Esophagus (tissue), 2 donors: ENCODE measurements at regions not wholly inside any gene's neighbourhood (a gene's known extent, or its start where the extent isn't known, plus 50 kb on each side); places are given as distances from the start of the nearest gene placed in this dataset.

ENCODE experiments used
- H3K27ac ChIP-seq, 2 donors: one replicate each; pipeline ENCODE4 v1.5.1; 2013; ENCODE audit warnings: low read depth in 2 of 2, mild to moderate bottlenecking in 2 of 2, inconsistent platforms in 1 of 2, low read length in 1 of 2, moderate library complexity in 1 of 2
- H3K27me3 ChIP-seq, 2 donors: one replicate each; pipeline ENCODE4 v1.6.1; 2013; ENCODE audit warnings: low read length in 2 of 2, control low read depth in 1 of 2, mild to moderate bottlenecking in 1 of 2; ENCODE audit not compliant: insufficient read depth in 2 of 2, control insufficient read depth in 1 of 2
- H3K36me3 ChIP-seq, 2 donors: one replicate each; pipeline ENCODE4 v1.6.1; 2013; ENCODE audit warnings: low read length in 1 of 2; ENCODE audit not compliant: control insufficient read depth in 2 of 2, insufficient read depth in 2 of 2
- H3K4me1 ChIP-seq, 2 donors: one replicate each; pipeline ENCODE4 v1.6.1; 2013; ENCODE audit warnings: low read length in 1 of 2; ENCODE audit not compliant: control insufficient read depth in 2 of 2, insufficient read depth in 2 of 2
- H3K4me3 ChIP-seq, 2 donors: one replicate each; pipeline ENCODE4 v1.5.1; 2013; ENCODE audit warnings: low read length in 2 of 2, mild to moderate bottlenecking in 2 of 2, low read depth in 1 of 2, moderate library complexity in 1 of 2
- H3K9me3 ChIP-seq, 2 donors: one replicate each; pipeline ENCODE4 v1.6.1; 2013; ENCODE audit warnings: mild to moderate bottlenecking in 2 of 2, low read depth in 1 of 2, low read length in 1 of 2, moderate library complexity in 1 of 2; ENCODE audit not compliant: control insufficient read depth in 2 of 2, insufficient read depth in 1 of 2
- whole genome bisulfite sequencing, 2 donors: extraction: QIAGEN DNeasy Blood & Tissue Kit; methylation state at CpG; one replicate each; pipeline ENCODE4 v1.1.7; 2013; 5-methylcytosine and 5-hydroxymethylcytosine counted together
- donor health status: healthy with polysubstance abuse.
- donor health status: Bipolar disorder and iron deficiency.

GRCh38 chr16:85364323-85365040 is 248.6 kb upstream of the GSE1 start:
- Histone ChIP-seq H3K9me3 (peaks cover 0 to 3% of the 10 kb centered on the region in 2 donors), H3K27ac (peak overlapping the region; percentile 40 to 54), H3K27me3 (no peaks in the 10 kb centered on the region), H3K36me3 (no peaks in the 10 kb centered on the region), H3K4me1 (peaks cover 12 to 43% of the 10 kb centered on the region in 2 donors), H3K4me3 (no peak overlapping the region)
- WGBS, 2 donors, result 76 to 85% methylated on average over 21 of the region's 21 CpGs

DNA sequence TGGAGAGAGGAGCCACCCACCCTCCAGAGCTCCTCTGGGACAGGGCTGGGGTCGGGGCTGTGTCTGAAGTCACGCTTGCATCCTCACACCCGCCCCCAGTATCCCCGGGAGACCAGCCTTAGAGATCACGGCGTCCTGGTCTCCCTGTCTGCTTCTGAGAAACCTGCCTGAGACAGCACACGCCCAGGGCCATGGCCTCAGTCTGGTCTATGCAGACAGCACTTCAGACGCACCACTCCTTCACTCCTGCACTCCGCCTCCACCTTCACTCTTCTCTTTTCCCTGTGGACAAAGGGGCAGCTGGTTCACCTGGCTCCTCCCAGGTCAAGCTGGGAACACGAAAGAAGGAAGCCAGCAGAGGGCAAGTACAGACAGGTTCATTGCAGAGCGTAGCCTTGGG is 248.0 kb upstream of the GSE1 start:
- H3K4me3 ChIP-seq, result no peak overlapping the region
- WGBS, 2 donors, result 50 to 60% methylated on average over 11 of the region's 11 CpGs
- H3K27me3 ChIP-seq, result no peaks in the 10 kb centered on the region
- peak overlapping the region; percentile 40 to 54 for H3K27ac ChIP-seq
- peaks cover 0 to 3% of the 10 kb centered on the region in 2 donors for H3K9me3 ChIP-seq
- no peaks in the 10 kb centered on the region for H3K36me3 ChIP-seq
- H3K4me1 ChIP-seq, result peaks cover 12 to 46% of the 10 kb centered on the region in 2 donors

DNA sequence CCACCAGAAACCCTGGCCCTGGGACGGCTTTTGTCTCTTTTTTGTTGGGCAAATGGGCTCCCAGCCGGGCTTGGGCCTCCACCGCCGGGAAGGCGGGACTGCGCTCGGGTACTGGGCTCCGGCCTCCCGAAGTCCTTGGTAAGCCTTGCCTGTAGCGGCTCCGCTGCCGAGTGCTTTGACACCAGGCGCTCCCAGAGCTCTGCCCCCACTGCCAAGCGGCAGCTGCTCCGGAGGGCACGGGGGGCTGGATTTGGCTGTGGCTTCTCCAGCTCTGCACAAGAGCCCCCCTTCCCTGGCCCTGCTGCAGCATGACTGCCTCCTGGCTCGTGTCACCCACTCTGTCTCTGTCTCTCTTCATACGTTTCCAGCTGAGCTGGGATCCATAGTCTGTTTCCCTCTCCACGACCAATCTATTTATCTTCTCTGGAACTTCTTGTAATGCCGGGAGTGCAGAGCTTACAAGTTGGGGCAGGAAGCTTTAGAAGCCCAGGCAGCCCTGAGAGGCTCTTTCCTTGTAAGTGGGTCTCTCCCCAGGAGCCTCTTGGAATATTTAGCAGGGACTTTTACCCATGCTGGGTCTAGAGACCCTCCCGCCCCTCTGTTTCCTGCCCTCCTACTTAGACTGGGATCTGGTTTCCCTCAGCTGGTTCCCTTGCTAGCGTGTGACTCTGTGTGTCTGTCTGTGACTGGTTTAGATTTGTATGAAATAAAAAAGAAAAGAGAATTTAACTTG is 246.9 kb upstream of the GSE1 start:
- 43 to 64% methylated on average over 22 of the region's 22 CpGs for WGBS, 2 donors
- Histone ChIP-seq H3K4me3 (no peak overlapping the region), H3K27ac (peak overlapping the region in 1 of 2 donors; percentile 42), H3K9me3 (peaks cover 0 to 3% of the 10 kb centered on the region in 2 donors), H3K4me1 (peaks cover 12 to 47% of the 10 kb centered on the region in 2 donors), H3K36me3 (no peaks in the 10 kb centered on the region), H3K27me3 (no peaks in the 10 kb centered on the region)

- no peak overlapping the region for H3K27ac ChIP-seq
- H3K27me3 ChIP-seq, result no peaks in the 10 kb centered on the region
- H3K4me1 ChIP-seq, result peaks cover 12 to 53% of the 10 kb centered on the region in 2 donors
- H3K9me3 ChIP-seq, result peaks cover 0 to 3% of the 10 kb centered on the region in 2 donors
- H3K4me3 ChIP-seq, result no peak overlapping the region
- 79 to 86% methylated on average over 12 of the region's 12 CpGs for WGBS, 2 donors
- no peaks in the 10 kb centered on the region for H3K36me3 ChIP-seq
Measured at GRCh38 chr16:85367485-85367884, 245.6 kb upstream of the GSE1 start.

DNA sequence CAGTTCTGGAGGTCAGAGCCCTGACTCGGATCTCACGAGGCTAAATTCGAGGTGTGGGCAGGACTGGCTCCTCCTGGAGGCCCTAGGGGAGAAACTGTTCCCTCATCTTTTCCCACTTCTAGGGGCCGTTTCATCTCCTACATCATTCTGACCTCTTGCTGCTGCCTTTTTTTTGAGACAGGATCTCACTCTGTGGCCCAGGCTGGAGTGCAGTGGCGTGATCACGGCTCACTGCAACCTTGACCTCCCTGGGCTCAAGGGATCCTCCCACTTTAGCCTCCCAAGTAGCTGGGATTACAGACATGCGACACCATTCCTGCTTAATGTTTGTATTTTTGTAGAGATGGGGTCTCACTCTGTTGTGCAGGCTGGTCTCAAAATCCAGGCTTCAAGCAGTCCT is 244.1 kb upstream of the GSE1 start:
- Histone ChIP-seq H3K4me1 (peaks cover 15 to 56% of the 10 kb centered on the region in 2 donors), H3K36me3 (no peaks in the 10 kb centered on the region), H3K4me3 (no peak overlapping the region), H3K9me3 (peaks cover 0 to 2% of the 10 kb centered on the region in 2 donors), H3K27ac (no peak overlapping the region), H3K27me3 (no peaks in the 10 kb centered on the region)
- WGBS, 2 donors, result 87 to 90% methylated on average over 7 of the region's 7 CpGs

GRCh38 chr16:85369741-85370528 is 243.2 kb upstream of the GSE1 start:
- peak overlapping the region; percentile 80 for H3K27ac ChIP-seq
- no peaks in the 10 kb centered on the region for H3K9me3 ChIP-seq
- peaks cover 11 to 56% of the 10 kb centered on the region in 2 donors for H3K4me1 ChIP-seq
- H3K4me3 ChIP-seq, result no peak overlapping the region
- WGBS, 2 donors, result 46 to 47% methylated on average over 20 of the region's 20 CpGs
- H3K36me3 ChIP-seq, result no peaks in the 10 kb centered on the region
- no peaks in the 10 kb centered on the region for H3K27me3 ChIP-seq

DNA sequence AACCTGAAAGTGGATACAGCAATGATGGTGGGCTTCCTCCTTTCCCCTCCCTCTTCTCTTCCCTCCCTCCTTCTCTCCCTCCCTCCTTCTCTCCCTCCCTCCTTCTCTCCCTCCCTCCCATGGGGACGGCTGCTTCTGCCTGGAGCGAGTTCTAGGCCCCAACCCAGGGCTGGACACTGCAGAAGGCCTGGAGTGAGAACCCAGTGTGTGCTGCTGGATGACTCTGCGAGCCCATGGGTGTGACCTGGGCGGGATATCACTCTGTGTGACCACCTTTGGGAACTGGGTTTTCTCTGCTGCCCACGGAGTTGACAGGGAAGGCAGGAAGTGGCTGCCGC is 242.6 kb upstream of the GSE1 start:
- H3K27ac ChIP-seq, result peak overlapping the region; percentile 80

DNA sequence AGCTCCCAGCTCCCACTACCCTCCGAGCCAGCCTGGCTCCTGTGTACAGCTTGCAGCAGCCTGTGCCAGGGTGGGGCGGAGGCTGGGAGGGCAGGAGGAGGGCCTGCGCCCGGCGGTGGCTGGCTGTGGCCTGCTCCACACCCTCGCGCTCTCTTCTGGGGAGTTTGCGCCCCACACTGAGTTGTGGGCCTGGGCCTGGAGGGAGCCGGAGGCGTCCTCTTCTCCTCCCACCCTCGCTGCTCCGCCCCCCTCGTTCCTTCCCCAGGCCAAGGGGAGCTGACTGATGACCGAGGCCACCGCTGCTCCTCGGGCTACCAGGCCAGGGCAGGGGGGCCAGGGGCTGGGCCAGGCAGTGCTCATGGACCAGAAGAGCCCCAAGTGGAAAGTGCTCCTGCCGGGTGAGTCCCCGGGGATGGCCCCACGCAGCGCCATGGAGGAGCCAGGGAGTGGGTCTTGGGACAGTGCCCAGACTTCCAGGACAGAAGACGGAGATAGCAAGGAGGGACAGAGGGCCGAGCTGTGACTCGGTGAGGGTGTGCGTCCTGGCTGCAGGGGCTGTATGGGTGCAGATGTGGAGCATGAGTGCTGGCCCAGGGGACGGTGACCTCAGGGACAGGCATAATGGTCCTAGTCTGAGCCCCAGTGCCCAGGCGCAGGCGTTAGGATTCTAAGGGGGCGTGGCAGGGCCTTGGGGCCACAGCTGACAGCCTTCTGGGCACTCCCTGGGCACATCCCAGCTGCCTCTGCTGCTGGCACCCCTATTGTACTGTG is 242.1 kb upstream of the GSE1 start:
- Histone ChIP-seq H3K36me3 (no peaks in the 10 kb centered on the region), H3K4me1 (peaks cover 2 to 54% of the 10 kb centered on the region in 2 donors), H3K27me3 (no peaks in the 10 kb centered on the region), H3K27ac (peak overlapping the region; percentile 80), H3K4me3 (peak overlapping the region; percentile 17 to 48), H3K9me3 (no peaks in the 10 kb centered on the region)
- WGBS, 2 donors, result 43 to 62% methylated on average over 28 of the region's 28 CpGs

More for the DNA sequence above, 242.6 kb upstream of the GSE1 start:
- H3K36me3 ChIP-seq, result no peaks in the 10 kb centered on the region
- 31 to 38% methylated on average over 5 to 6 of the region's 6 CpGs for WGBS, 2 donors
- no peak overlapping the region for H3K4me3 ChIP-seq
- H3K27me3 ChIP-seq, result no peaks in the 10 kb centered on the region
- no peaks in the 10 kb centered on the region for H3K9me3 ChIP-seq
- H3K4me1 ChIP-seq, result peaks cover 6 to 54% of the 10 kb centered on the region in 2 donors

DNA sequence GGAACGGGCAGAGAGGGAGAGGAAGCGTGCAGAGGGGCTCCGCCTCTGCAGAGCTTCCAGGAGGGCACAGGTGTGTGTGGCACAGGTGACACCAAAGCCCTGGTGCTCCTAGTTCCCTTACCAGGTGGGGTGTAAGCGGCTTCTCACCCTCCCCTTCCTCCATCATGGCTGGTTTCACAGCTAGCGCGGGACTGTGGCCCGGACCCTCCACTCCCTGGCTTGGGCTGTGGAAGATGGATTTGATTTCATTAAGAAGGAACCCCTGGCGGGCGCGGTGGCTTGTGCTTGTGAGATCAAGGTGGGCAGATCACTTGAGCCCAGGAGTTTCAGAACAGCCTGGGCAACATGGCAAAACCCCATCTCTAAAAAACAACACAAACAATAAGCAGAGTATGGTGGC is 241.2 kb upstream of the GSE1 start:
- H3K27me3 ChIP-seq, result no peaks in the 10 kb centered on the region
- H3K9me3 ChIP-seq, result no peaks in the 10 kb centered on the region
- H3K4me1 ChIP-seq, result peaks cover 6 to 58% of the 10 kb centered on the region in 2 donors
- peak overlapping the region; percentile 31 to 80 for H3K27ac ChIP-seq
- WGBS, 2 donors, result 68 to 76% methylated on average over 10 of the region's 10 CpGs
- H3K36me3 ChIP-seq, result no peaks in the 10 kb centered on the region
- H3K4me3 ChIP-seq, result peak overlapping the region in 1 of 2 donors; percentile 48
